Stimulated activated CD8-positive, alpha-beta memory T cell treated with anti-CD3 and anti-CD28 coated beads, Interleukin-15, amount 100 ng/mL, for 4 hours (primary cell): ENCODE measurements at regions not wholly inside any gene's neighbourhood (a gene's known extent, or its start where the extent isn't known, plus 50 kb on each side); places are given as distances from the start of the nearest gene placed in this dataset.
"Not testable (repeated sequence)": the region's sequence is repeated elsewhere in the genome, so short reads cannot be mapped to it uniquely, and the experiment has no call there.

Source experiments
- DNase-seq, 2 donors: peaks; one replicate each; pipeline ENCODE4 v3.0.0-alpha.2; 2020; ENCODE audit warnings: low read depth in 2 of 2

GRCh38 chr4:9505341-9505740 is 61.1 kb downstream of the DEFB131A start:
- DNase-seq, result not testable (repeated sequence)

GRCh38 chr4:9506672-9507071 is 62.5 kb downstream of the DEFB131A start:
- DNase-seq, result not testable (repeated sequence)

GRCh38 chr4:9512941-9513340 is 68.7 kb downstream of the DEFB131A start:
- not testable (repeated sequence) for DNase-seq

DNA sequence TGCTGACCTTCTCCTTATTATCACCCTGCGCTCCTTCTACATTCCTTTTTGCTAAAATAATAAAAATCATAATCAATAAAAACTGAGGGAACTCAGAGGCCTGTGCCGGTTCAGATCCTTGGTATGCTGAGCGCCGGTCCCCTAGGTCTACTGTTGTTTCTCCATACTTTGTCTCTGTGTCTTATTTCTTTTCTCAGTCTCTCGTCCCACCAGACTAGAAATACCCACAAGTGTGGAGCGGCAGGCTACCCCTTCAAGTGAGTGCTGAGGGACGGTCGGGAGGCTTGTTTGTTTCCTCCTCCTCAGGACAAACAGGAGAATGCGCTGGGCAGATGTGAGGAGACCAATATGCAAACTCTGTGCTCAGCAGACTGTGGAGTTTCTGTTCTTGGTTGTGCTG is 75.4 kb downstream of the DEFB131A start:
- not testable (repeated sequence) for DNase-seq

GRCh38 chr4:9522903-9523302 is 78.7 kb downstream of the DEFB131A start:
- DNase-seq, result not testable (repeated sequence)

DNA sequence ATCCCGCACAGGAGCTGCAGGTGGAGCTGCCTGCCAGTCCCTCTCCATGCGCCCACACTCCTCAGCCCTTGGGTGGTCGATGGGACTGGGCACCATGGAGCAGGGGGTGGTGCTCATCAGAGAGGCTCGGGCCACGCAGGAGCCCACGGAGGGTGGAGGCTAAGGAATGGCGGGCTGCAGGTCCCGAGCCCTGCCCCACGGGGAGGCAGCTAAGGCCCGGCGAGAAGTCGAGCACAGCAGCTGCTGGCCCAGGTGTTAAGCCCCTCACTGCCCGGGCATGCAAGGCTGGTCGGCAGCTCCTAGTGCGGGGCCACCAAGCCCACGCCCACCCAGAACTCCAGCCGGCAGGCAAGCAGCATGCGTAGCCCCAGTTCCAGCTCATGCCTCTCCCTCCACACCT is 80.2 kb downstream of the DEFB131A start:
- not testable (repeated sequence) for DNase-seq

DNA sequence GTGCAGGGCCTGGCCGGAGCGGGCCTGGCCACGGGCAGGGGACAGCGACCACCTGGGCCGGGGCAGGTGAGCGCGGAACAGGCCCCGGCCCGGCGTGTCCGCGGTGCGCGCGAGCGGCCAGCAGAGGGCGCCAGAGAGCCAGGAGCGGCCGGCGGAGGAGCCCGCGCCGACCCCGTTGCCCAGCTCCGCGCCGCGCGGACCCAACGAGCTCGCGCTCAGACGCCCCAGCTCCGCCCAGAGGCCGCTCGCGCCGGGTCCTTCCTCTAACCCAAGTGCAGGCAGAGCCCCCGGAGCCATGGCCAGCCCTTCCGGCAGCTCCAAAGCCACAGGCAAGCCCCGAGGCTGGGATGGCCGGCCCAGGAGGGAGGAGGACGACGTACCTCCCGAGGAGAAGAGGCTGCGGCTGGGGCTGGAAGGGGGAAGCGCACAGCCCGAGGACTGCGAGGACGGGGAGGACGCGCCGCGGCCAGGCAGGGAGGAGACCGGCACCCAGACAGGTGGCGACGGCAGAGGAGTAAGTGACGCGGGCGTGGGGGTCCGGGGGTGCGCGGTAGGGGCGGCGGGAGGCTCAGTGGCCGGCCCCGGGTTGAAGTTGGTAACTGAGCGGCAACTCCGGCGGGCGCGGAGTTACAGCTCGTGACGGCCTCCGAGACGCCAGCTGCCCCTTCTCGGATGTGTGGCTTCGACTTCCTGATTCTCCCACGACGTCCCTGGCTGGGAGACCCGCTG is 88.1 kb downstream of the DEFB131A start:
- DNase-seq, result peak; percentile 25 to 50

- not testable (repeated sequence) for DNase-seq
These were observed 88.6 kb downstream of the DEFB131A start for GRCh38 chr4:9532863-9533192.

GRCh38 chr4:9537101-9537500 is 92.9 kb downstream of the DEFB131A start:
- DNase-seq, result not testable (repeated sequence)

DNA sequence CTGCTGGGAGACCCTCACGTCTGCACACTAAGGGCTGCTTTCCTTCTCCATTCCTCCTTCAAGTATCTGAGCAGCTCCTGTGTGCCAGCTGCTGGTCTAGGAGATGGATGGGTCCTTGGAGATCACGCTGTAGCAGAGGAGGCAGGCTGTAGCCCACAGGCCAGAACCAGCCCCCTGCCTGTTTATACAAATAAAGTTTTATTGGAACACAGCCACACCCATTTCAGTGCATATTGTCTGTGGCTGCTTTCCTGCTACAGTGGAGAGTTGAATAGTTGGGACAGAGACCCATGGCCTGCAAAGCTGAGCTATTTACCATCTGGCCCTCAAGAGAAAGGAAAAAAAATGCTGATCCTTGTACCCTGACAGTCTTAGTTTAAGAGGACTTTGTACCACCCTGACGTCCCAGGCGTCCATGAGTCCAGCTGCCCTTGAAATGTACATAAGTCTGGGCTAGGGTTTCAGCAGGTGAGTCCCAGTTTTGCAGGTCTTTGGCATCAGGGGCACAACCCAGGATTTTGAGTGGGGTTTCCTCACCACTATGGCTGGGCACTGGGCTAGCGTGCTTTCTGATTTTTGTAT is 95.8 kb downstream of the DEFB131A start:
- not testable (repeated sequence) for DNase-seq

DNA sequence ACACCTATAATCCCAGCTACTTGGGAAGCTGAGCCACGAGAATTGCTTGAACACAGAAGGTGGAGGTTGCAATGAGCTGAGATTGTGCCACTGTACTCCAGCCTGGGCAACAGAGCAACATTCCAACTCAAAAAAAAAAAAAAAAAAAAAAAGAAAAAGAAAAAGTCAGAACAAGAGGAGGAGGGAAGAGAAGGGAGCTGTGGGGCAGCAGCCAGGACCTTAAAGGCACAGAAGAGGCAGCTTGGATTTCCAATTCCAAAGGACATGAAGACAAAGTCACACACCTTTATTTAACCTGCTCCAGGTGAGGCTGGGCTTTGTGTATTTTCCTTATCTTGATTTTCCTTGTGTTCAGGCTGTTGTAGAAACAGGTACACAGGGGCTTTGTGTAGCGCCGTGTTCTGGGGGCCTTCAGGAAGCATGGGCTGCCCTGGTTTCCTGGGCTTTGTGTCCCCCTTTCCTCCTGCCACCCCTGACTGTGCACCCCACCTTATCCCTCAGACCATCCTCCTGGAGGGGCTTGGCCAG is 97.2 kb downstream of the DEFB131A start:
- DNase-seq, result not testable (repeated sequence)

GRCh38 chr4:9544851-9545250 is 100.6 kb downstream of the DEFB131A start:
- DNase-seq, result not testable (repeated sequence)

DNA sequence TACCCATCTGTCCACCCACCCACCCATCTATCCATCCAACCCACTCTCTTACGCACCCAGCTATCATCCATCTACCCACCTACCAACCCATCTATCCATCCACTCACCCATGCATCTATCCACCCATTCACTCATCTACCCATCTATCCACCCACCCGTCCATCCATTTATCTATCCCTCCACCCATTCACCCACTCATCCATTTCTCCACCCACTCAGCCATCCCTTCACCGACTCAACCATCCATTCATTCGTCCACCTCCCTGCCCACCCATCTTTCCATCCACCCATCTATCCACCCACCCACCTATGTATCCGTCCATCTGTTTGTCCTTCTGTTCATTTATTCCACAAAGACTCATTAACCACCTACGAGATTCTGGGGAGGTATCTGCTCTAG is 103.3 kb downstream of the DEFB131A start:
- DNase-seq, result not testable (repeated sequence)

GRCh38 chr4:9556076-9556475 is 111.9 kb downstream of the DEFB131A start:
- not testable (repeated sequence) for DNase-seq

GRCh38 chr4:9577869-9578268 is 133.7 kb downstream of the DEFB131A start:
- DNase-seq, result not testable (repeated sequence)

GRCh38 chr4:9582880-9583279 is 138.7 kb downstream of the DEFB131A start:
- not testable (repeated sequence) for DNase-seq

GRCh38 chr4:9592010-9592409 is 147.8 kb downstream of the DEFB131A start:
- DNase-seq, result no peak

- DNase-seq, result no peak
These were observed 150.7 kb downstream of the DEFB131A start for GRCh38 chr4:9594948-9595347.

- not testable (repeated sequence) for DNase-seq
These were observed 151.3 kb downstream of the DEFB131A start for GRCh38 chr4:9595531-9595930.

DNA sequence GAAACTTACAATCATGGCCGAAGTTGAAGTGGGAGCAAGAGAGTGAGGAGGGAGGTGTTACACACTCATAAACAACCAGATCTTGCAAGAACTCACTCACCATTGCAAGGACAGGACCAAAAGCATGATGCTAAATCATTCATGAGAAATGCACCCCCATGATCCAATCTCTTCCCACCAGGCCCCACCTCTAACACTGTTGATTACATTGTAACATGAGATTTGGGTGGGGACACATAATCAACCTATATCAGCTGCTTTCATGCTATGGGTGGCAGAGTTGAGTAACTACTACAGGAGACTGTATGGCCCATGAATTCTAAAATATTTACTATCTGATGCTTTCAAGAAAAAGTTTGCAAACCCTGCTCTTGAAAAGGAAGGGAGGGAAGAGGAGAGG is 155.1 kb downstream of the DEFB131A start:
- DNase-seq, result no peak

DNA sequence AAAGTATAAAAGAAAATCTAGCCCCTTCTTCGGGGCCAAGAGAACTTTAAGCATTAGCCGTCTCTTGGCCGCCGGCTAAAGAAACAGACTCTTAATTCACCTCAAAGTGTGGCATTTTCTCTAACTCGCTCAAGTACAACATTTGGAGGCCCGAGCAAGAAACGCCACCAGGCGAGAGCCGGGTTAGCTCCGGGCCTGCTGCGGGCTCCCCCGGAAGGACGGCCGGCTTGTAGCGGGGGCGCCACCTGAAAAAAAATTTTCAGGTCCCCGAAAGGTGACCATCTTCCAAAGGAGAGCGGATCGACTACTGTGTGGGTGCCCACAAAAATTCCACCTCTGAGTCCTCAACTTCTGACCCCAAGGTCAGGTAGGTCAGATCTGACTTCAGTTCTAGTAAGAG is 156.0 kb downstream of the DEFB131A start:
- no peak for DNase-seq

GRCh38 chr4:9602389-9602914 is 158.2 kb downstream of the DEFB131A start:
- DNase-seq, result no peak
